ENCODE measurements at regions not wholly inside any gene's neighbourhood (a gene's known extent, or its start where the extent isn't known, plus 50 kb on each side); places are given as distances from the start of the nearest gene placed in this dataset.

DNA sequence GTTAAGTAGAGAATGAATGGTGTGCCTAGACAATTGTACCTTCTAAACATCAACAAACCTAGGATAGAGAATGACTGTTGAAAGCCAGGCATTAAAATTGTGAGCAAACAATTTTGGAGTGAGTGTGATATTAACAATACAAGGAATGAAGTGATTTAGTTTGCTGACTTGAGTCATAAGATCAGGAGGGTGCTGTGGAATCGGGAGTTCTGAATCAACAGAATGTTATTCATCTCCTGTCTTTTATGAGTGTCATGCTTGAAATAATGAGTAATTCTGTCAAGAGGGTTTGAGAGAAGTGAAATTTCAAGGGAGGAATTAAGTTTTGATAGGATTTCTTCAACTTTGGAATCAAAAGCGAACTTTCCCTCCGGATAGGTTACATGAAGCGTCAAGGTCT lies 214.4 kb upstream of the DSEL start:
- Histone ChIP-seq H2AFZ (ENCODE audit: low read depth) (no peak overlapping the region), H4K20me1 (ENCODE audit: insufficient read depth) (no peaks in the 10 kb centered on the region), H3K27me3 (ENCODE audit: insufficient read depth, low read depth) (no peaks in the 10 kb centered on the region), H3K9ac (no peak overlapping the region), H3K4me1 (ENCODE audit: low read depth, poor library complexity, severe bottlenecking) (peaks cover 9% of the 10 kb centered on the region), H3K4me2 (no peak overlapping the region), H3K79me2 (ENCODE audit: insufficient read depth, low read depth) (no peaks in the 10 kb centered on the region), H3K4me3 (IDR thresholded peaks at IDR 0.05; ENCODE audit: insufficient read depth, low read depth, low read length) (no peak overlapping the region), H3K27ac (no peak overlapping the region), H3K36me3 (ENCODE audit: insufficient read depth) (no peaks in the 10 kb centered on the region)
- TF ChIP-seq CTCF (conservative IDR thresholded peaks at IDR 0.05; ENCODE audit: low read depth, low read length): no peak

DNA sequence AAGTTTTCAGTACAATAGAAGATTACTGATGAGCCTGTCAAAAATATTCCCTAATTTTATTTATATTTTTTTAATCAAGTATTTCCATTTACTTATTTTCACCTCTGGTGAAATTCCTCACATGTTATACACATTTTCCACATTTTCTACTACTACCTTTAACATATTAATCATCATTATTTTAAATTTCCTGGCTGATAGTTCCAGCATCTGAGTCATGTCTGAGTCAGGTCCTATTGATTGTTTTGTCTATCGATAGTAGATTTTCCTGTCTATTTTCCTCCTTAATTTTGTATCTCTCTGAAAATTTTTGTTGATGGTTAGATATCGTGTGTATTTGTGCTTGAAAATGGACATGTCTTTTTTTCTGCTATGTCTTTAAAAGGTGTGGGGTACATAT lies 211.8 kb upstream of the DSEL start:
- Histone ChIP-seq H3K36me3 (ENCODE audit: insufficient read depth) (no peaks in the 10 kb centered on the region), H3K79me2 (ENCODE audit: insufficient read depth, low read depth) (no peaks in the 10 kb centered on the region), H3K9ac (no peak overlapping the region), H3K4me3 (IDR thresholded peaks at IDR 0.05; ENCODE audit: insufficient read depth, low read depth, low read length) (no peak overlapping the region), H3K4me2 (no peak overlapping the region), H2AFZ (ENCODE audit: low read depth) (no peak overlapping the region), H3K27ac (no peak overlapping the region), H4K20me1 (ENCODE audit: insufficient read depth) (no peaks in the 10 kb centered on the region), H3K27me3 (ENCODE audit: insufficient read depth, low read depth) (no peaks in the 10 kb centered on the region), H3K4me1 (ENCODE audit: low read depth, poor library complexity, severe bottlenecking) (peaks cover 9% of the 10 kb centered on the region)
- TF ChIP-seq CTCF (conservative IDR thresholded peaks at IDR 0.05; ENCODE audit: low read depth, low read length): no peak

- Histone ChIP-seq H3K4me2 (peak overlapping the region; percentile 11; the same call in 1 of the 2 replicates), H3K79me2 (ENCODE audit: insufficient read depth, low read depth) (no peaks in the 10 kb centered on the region), H3K9ac (no peak overlapping the region), H3K4me3 (IDR thresholded peaks at IDR 0.05; ENCODE audit: insufficient read depth, low read depth, low read length) (no peak overlapping the region), H2AFZ (ENCODE audit: low read depth) (peak overlapping the region; percentile 58; the same call in 1 of the 2 replicates), H3K27me3 (ENCODE audit: insufficient read depth, low read depth) (no peaks in the 10 kb centered on the region), H3K4me1 (ENCODE audit: low read depth, poor library complexity, severe bottlenecking) (peaks cover 9% of the 10 kb centered on the region), H4K20me1 (ENCODE audit: insufficient read depth) (no peaks in the 10 kb centered on the region), H3K27ac (peak overlapping the region; percentile 41; the same call in 1 of the 2 replicates), H3K36me3 (ENCODE audit: insufficient read depth) (no peaks in the 10 kb centered on the region)
- no peak for TF ChIP-seq CTCF (conservative IDR thresholded peaks at IDR 0.05; ENCODE audit: low read depth, low read length)
These were observed 210.4 kb upstream of the DSEL start for GRCh38 chr18:67726882-67727281.

- H3K36me3 ChIP-seq (ENCODE audit: insufficient read depth): no peaks in the 10 kb centered on the region
These were observed 201.3 kb upstream of the DSEL start for GRCh38 chr18:67717800-67718199.

More at GRCh38 chr18:67717800-67718199, 201.3 kb upstream of the DSEL start:
- Histone ChIP-seq H3K27ac (no peak overlapping the region), H3K9ac (no peak overlapping the region), H3K4me3 (IDR thresholded peaks at IDR 0.05; ENCODE audit: insufficient read depth, low read depth, low read length) (no peak overlapping the region), H2AFZ (ENCODE audit: low read depth) (no peak overlapping the region), H3K27me3 (ENCODE audit: insufficient read depth, low read depth) (no peaks in the 10 kb centered on the region), H4K20me1 (ENCODE audit: insufficient read depth) (no peaks in the 10 kb centered on the region), H3K4me2 (no peak overlapping the region), H3K79me2 (ENCODE audit: insufficient read depth, low read depth) (no peaks in the 10 kb centered on the region), H3K4me1 (ENCODE audit: low read depth, poor library complexity, severe bottlenecking) (no peaks in the 10 kb centered on the region)
- no peak for TF ChIP-seq CTCF (conservative IDR thresholded peaks at IDR 0.05; ENCODE audit: low read depth, low read length)

Measured in KMS-11 (cell line).